ENCODE measurements at regions not wholly inside any gene's neighbourhood (a gene's known extent, or its start where the extent isn't known, plus 50 kb on each side); places are given as distances from the start of the nearest gene placed in this dataset.

GRCh38 chr18:44495151-44495550 lies 185.5 kb upstream of the SETBP1 start:
- H3K27me3 Mint-ChIP-seq (ENCODE audit: low read depth in 2 of 2): peaks cover 0 to 4% of the 10 kb centered on the region in 2 donors
- H3K4me1 Mint-ChIP-seq: peaks cover 6 to 14% of the 10 kb centered on the region in 2 donors
- TF ChIP-seq CTCF (IDR thresholded peaks at IDR 0.05): no peak
- H3K27ac Mint-ChIP-seq: no peak overlapping the region
- Histone ChIP-seq H3K36me3 (ENCODE audit: control insufficient read depth, insufficient read depth, low read length) (no peaks in the 10 kb centered on the region), H3K4me3 (ENCODE audit: low read length) (no peak overlapping the region), H3K27me3 (ENCODE audit: control insufficient read depth, insufficient read depth, low read length) (no peaks in the 10 kb centered on the region), H3K9me3 (ENCODE audit: control insufficient read depth, insufficient read depth, low read length) (no peaks in the 10 kb centered on the region), H3K4me1 (ENCODE audit: control insufficient read depth, insufficient read depth, low read length) (no peaks in the 10 kb centered on the region), H3K27ac (ENCODE audit: low read length) (no peak overlapping the region)
- H3K9me3 Mint-ChIP-seq: no peaks in the 10 kb centered on the region
- DNase-seq (no peak), ATAC-seq (no peak)
- H3K4me3 Mint-ChIP-seq: no peak overlapping the region
- no peaks in the 10 kb centered on the region for H3K36me3 Mint-ChIP-seq
- intact Hi-C loops (cut with micrococcal nuclease): no loop called here
- 97% methylated on average over 3 of the region's 5 CpGs for WGBS (ENCODE audit: insufficient coverage)

GRCh38 chr18:44497311-44497710 lies 183.4 kb upstream of the SETBP1 start:
- no peaks in the 10 kb centered on the region for H3K4me1 ChIP-seq (ENCODE audit: control insufficient read depth, insufficient read depth, low read length)
- Mint-ChIP-seq H3K36me3 (no peaks in the 10 kb centered on the region), H3K9me3 (no peaks in the 10 kb centered on the region), H3K27me3 (ENCODE audit: low read depth in 2 of 2) (peaks cover 0 to 4% of the 10 kb centered on the region in 2 donors), H3K27ac (no peak overlapping the region), H3K4me1 (peaks cover 26 to 33% of the 10 kb centered on the region in 2 donors), H3K4me3 (no peak overlapping the region)
- H3K27ac ChIP-seq (ENCODE audit: low read length): no peak overlapping the region
- ATAC-seq (no peak), DNase-seq (no peak)
- intact Hi-C loops (cut with micrococcal nuclease): no loop called here
- no peak for TF ChIP-seq CTCF (IDR thresholded peaks at IDR 0.05)
- no peaks in the 10 kb centered on the region for H3K9me3 ChIP-seq (ENCODE audit: control insufficient read depth, insufficient read depth, low read length)
- no peak overlapping the region for H3K4me3 ChIP-seq (ENCODE audit: low read length)
- WGBS (ENCODE audit: insufficient coverage): 86% methylated on average over 1 of the region's 3 CpGs
- H3K27me3 ChIP-seq (ENCODE audit: control insufficient read depth, insufficient read depth, low read length): no peaks in the 10 kb centered on the region
- H3K36me3 ChIP-seq (ENCODE audit: control insufficient read depth, insufficient read depth, low read length): no peaks in the 10 kb centered on the region

- TF ChIP-seq CTCF (IDR thresholded peaks at IDR 0.05): no peak
- H3K4me1 Mint-ChIP-seq: peaks cover 32 to 39% of the 10 kb centered on the region in 2 donors
- H3K27me3 Mint-ChIP-seq (ENCODE audit: low read depth in 2 of 2): peaks cover 0 to 4% of the 10 kb centered on the region in 2 donors
- no peaks in the 10 kb centered on the region for H3K36me3 Mint-ChIP-seq
- no peak overlapping the region for H3K27ac Mint-ChIP-seq
- H3K4me3 Mint-ChIP-seq: no peak overlapping the region
- Histone ChIP-seq H3K27ac (ENCODE audit: low read length) (no peak overlapping the region), H3K9me3 (ENCODE audit: control insufficient read depth, insufficient read depth, low read length) (no peaks in the 10 kb centered on the region), H3K4me3 (ENCODE audit: low read length) (no peak overlapping the region), H3K27me3 (ENCODE audit: control insufficient read depth, insufficient read depth, low read length) (no peaks in the 10 kb centered on the region), H3K36me3 (ENCODE audit: control insufficient read depth, insufficient read depth, low read length) (no peaks in the 10 kb centered on the region), H3K4me1 (ENCODE audit: control insufficient read depth, insufficient read depth, low read length) (peaks cover 3% of the 10 kb centered on the region)
- peaks cover 0 to 5% of the 10 kb centered on the region in 2 donors for H3K9me3 Mint-ChIP-seq
- WGBS (ENCODE audit: insufficient coverage): 97% methylated on average over 3 of the region's 3 CpGs
- intact Hi-C loops (cut with micrococcal nuclease): no loop called here
- ATAC-seq (no peak), DNase-seq (no peak)
Observed at GRCh38 chr18:44497757-44498490, 182.8 kb upstream of the SETBP1 start.

Data from natural killer cell (primary cell).